Gastroesophageal sphincter (tissue), 4 donors: ENCODE measurements at regions not wholly inside any gene's neighbourhood (a gene's known extent, or its start where the extent isn't known, plus 50 kb on each side); places are given as distances from the start of the nearest gene placed in this dataset.

ENCODE experiments used
- ATAC-seq: fragments of 150-250 bp; one replicate; pipeline ENCODE4 v1.9.1; 2016; ENCODE audit warnings: mild to moderate bottlenecking, moderate library complexity
- H3K27ac ChIP-seq, 4 donors: fragments of 200-600 bp; sonication (generic) in 3 of 4; 1 replicate in 3 of 4; 2 replicates in 1 of 4; pipeline ENCODE4 v1.5.1; 2016 to 2019
- H3K27me3 ChIP-seq: fragments of 200-600 bp; sonication (generic); one replicate; pipeline ENCODE4 v1.5.1; 2019
- H3K36me3 ChIP-seq, 2 donors: fragments of 200-600 bp; sonication (generic); one replicate each; pipeline ENCODE4 v1.5.1; 2019; ENCODE audit warnings: control low read depth in 1 of 2
- H3K4me1 ChIP-seq, 3 donors: fragments of 200-600 bp; sonication (generic); 1 replicate in 2 of 3; 2 replicates in 1 of 3; pipeline ENCODE4 v1.5.1; 2016 to 2019; ENCODE audit warnings: control low read depth in 2 of 3
- H3K4me3 ChIP-seq, 2 donors: fragments of 200-600 bp; sonication (generic); one replicate each; pipeline ENCODE4 v1.5.1; 2019; ENCODE audit warnings: mild to moderate bottlenecking in 1 of 2, moderate library complexity in 1 of 2
- H3K9me3 ChIP-seq, 3 donors: fragments of 200-600 bp; sonication (generic); one replicate each; pipeline ENCODE4 v1.5.1; 2017 to 2019; ENCODE audit warnings: control low read depth in 2 of 3
- CTCF ChIP-seq, 4 experiments: fragments of 200-600 bp in 2 of 4; fragments of 450-650 bp in 2 of 4; sonication (generic) in 1 of 4; IDR thresholded peaks; one replicate each; pipeline ENCODE4 v1.5.1; 2017 to 2019; ENCODE audit warnings: antibody characterized with exemption in 4 of 4, mild to moderate bottlenecking in 2 of 4, moderate library complexity in 2 of 4
- EP300 ChIP-seq: sonication (generic); formaldehyde crosslinking; IDR thresholded peaks from one replicate; pipeline ENCODE4 v1.6.1; 2017; ENCODE audit warnings: antibody characterized with exemption, mild to moderate bottlenecking
- POLR2A ChIP-seq, 2 donors: fragments of 450-650 bp; IDR thresholded peaks; one replicate each; pipeline ENCODE4 v1.6.1; 2017; ENCODE audit warnings: antibody characterized with exemption in 2 of 2, mild to moderate bottlenecking in 2 of 2, moderate library complexity in 1 of 2
- POLR2AphosphoS5 ChIP-seq: sonication (generic); formaldehyde crosslinking; IDR thresholded peaks from one replicate; pipeline ENCODE4 v1.6.1; 2017; ENCODE audit warnings: antibody characterized with exemption
- WGBS, 2 donors: methylation state at CpG; one replicate each; pipeline ENCODE4 v1.1.5; 2018; ENCODE audit warnings: low coverage in 1 of 2; 5-methylcytosine and 5-hydroxymethylcytosine counted together

- Histone ChIP-seq H3K36me3 (no peaks in the 10 kb centered on the region), H3K4me1 (peaks cover 0 to 13% (median 9%) of the 10 kb centered on the region in 3 donors), H3K9me3 (no peaks in the 10 kb centered on the region), H3K27ac (no peak overlapping the region), H3K27me3 (no peaks in the 10 kb centered on the region), H3K4me3 (no peak overlapping the region)
- TF ChIP-seq POLR2AphosphoS5, result no peak
- no peak for TF ChIP-seq POLR2A (IDR thresholded peaks at IDR 0.05)
- TF ChIP-seq EP300, result no peak
- no peak for TF ChIP-seq CTCF (IDR thresholded peaks at IDR 0.05)
- WGBS, 2 donors, result 87 to 94% methylated on average over 5 of the region's 5 CpGs
- no peak for ATAC-seq
These were observed 225.6 kb upstream of the PBX1 start for GRCh38 chr1:164333387-164333786.

- Histone ChIP-seq H3K36me3 (no peaks in the 10 kb centered on the region), H3K4me3 (no peak overlapping the region), H3K9me3 (peaks cover 0 to 7% (median 0%) of the 10 kb centered on the region in 3 donors), H3K4me1 (peaks cover 0 to 13% (median 9%) of the 10 kb centered on the region in 3 donors), H3K27ac (no peak overlapping the region), H3K27me3 (no peaks in the 10 kb centered on the region)
- 0 to 37% methylated on average over 2 of the region's 2 CpGs for WGBS, 2 donors
- TF ChIP-seq POLR2AphosphoS5, result peak; percentile 35
- no peak for TF ChIP-seq POLR2A (IDR thresholded peaks at IDR 0.05)
- ATAC-seq, result no peak
These were observed 221.6 kb upstream of the PBX1 start for GRCh38 chr1:164337394-164337793.

GRCh38 chr1:164337885-164338284 lies 221.1 kb upstream of the PBX1 start:
- no peak for ATAC-seq
- no peaks in the 10 kb centered on the region for H3K27me3 ChIP-seq
- peaks cover 0 to 13% (median 9%) of the 10 kb centered on the region in 3 donors for H3K4me1 ChIP-seq
- H3K4me3 ChIP-seq, result no peak overlapping the region
- no peaks in the 10 kb centered on the region for H3K36me3 ChIP-seq
- H3K9me3 ChIP-seq, result peaks cover 0 to 7% (median 0%) of the 10 kb centered on the region in 3 donors
- 80 to 90% methylated on average over 1 of the region's 1 CpG for WGBS, 2 donors
- TF ChIP-seq CTCF (IDR thresholded peaks at IDR 0.05) (no peak), POLR2AphosphoS5 (no peak), POLR2A (IDR thresholded peaks at IDR 0.05) (no peak), EP300 (no peak)
- H3K27ac ChIP-seq, result no peak overlapping the region

GRCh38 chr1:164343189-164343588 lies 215.8 kb upstream of the PBX1 start:
- WGBS, 2 donors, result 80 to 81% methylated on average over 2 of the region's 2 CpGs

GRCh38 chr1:164347980-164348379 lies 211.0 kb upstream of the PBX1 start:
- H3K9me3 ChIP-seq, result peaks cover 0 to 24% (median 0%) of the 10 kb centered on the region in 3 donors
- ATAC-seq, result no peak
- H3K27ac ChIP-seq, result no peak overlapping the region
- no peaks in the 10 kb centered on the region for H3K36me3 ChIP-seq
- no peak overlapping the region for H3K4me3 ChIP-seq
- H3K4me1 ChIP-seq, result no peaks in the 10 kb centered on the region
- TF ChIP-seq POLR2AphosphoS5, result no peak
- no peak for TF ChIP-seq CTCF (IDR thresholded peaks at IDR 0.05)
- TF ChIP-seq EP300, result no peak
- TF ChIP-seq POLR2A (IDR thresholded peaks at IDR 0.05), result no peak
- no peaks in the 10 kb centered on the region for H3K27me3 ChIP-seq
- 94 to 95% methylated on average over 2 of the region's 2 CpGs for WGBS, 2 donors

More at GRCh38 chr1:164343189-164343588, 215.8 kb upstream of the PBX1 start:
- Histone ChIP-seq H3K27ac (no peak overlapping the region), H3K4me3 (no peak overlapping the region), H3K27me3 (no peaks in the 10 kb centered on the region), H3K9me3 (peaks cover 0 to 20% (median 0%) of the 10 kb centered on the region in 3 donors), H3K4me1 (no peaks in the 10 kb centered on the region), H3K36me3 (no peaks in the 10 kb centered on the region)
- TF ChIP-seq CTCF (IDR thresholded peaks at IDR 0.05) (no peak), EP300 (no peak), POLR2AphosphoS5 (no peak), POLR2A (IDR thresholded peaks at IDR 0.05) (no peak)
- ATAC-seq, result no peak
